ENCODE measurements at regions not wholly inside any gene's neighbourhood (a gene's known extent, or its start where the extent isn't known, plus 50 kb on each side); places are given as distances from the start of the nearest gene placed in this dataset.

- DNase-seq (no peak), ATAC-seq (ENCODE audit: low FRiP score in 2 of 2) (no peak)
- H3K4me3 ChIP-seq = no peak overlapping the region
- no peaks in the 10 kb centered on the region for H3K4me1 ChIP-seq
- no peaks in the 10 kb centered on the region for H3K36me3 ChIP-seq
- TF ChIP-seq EP300 (IDR thresholded peaks at IDR 0.05) = no peak
- no peak for TF ChIP-seq CTCF (IDR thresholded peaks at IDR 0.05)
- no peak for TF ChIP-seq POLR2A (IDR thresholded peaks at IDR 0.05)
- no peak for TF ChIP-seq POLR2AphosphoS5 (IDR thresholded peaks at IDR 0.05)
- WGBS, 2 donors = 90 to 97% methylated on average over 2 of the region's 2 CpGs
- no peak overlapping the region for H3K27ac ChIP-seq
- no peaks in the 10 kb centered on the region for H3K27me3 ChIP-seq
- H3K9me3 ChIP-seq = no peaks in the 10 kb centered on the region
Measured at GRCh38 chr11:92658733-92659132, 310.7 kb upstream of the MTNR1B start.

- WGBS, 2 donors = 76 to 82% methylated on average over 3 of the region's 3 CpGs
- Histone ChIP-seq H3K4me3 (no peak overlapping the region), H3K9me3 (no peaks in the 10 kb centered on the region), H3K27ac (no peak overlapping the region), H3K4me1 (no peaks in the 10 kb centered on the region), H3K36me3 (no peaks in the 10 kb centered on the region), H3K27me3 (no peaks in the 10 kb centered on the region)
- TF ChIP-seq EP300 (IDR thresholded peaks at IDR 0.05) (no peak), CTCF (IDR thresholded peaks at IDR 0.05) (no peak), POLR2A (IDR thresholded peaks at IDR 0.05) (no peak), POLR2AphosphoS5 (IDR thresholded peaks at IDR 0.05) (no peak)
- no peak for ATAC-seq (ENCODE audit: low FRiP score in 2 of 2)
- no peak for DNase-seq
Measured at GRCh38 chr11:92659793-92660192, 309.7 kb upstream of the MTNR1B start.

GRCh38 chr11:92662601-92663360 lies 306.7 kb upstream of the MTNR1B start:
- Histone ChIP-seq H3K9me3 (no peaks in the 10 kb centered on the region), H3K4me3 (no peak overlapping the region), H3K27ac (no peak overlapping the region), H3K4me1 (no peaks in the 10 kb centered on the region), H3K27me3 (no peaks in the 10 kb centered on the region), H3K36me3 (no peaks in the 10 kb centered on the region)
- no peak for DNase-seq
- TF ChIP-seq POLR2AphosphoS5 (IDR thresholded peaks at IDR 0.05) = no peak
- TF ChIP-seq CTCF (IDR thresholded peaks at IDR 0.05) = no peak
- no peak for TF ChIP-seq POLR2A (IDR thresholded peaks at IDR 0.05)
- TF ChIP-seq EP300 (IDR thresholded peaks at IDR 0.05) = no peak
- WGBS, 2 donors = 68 to 71% methylated on average over 6 of the region's 6 CpGs
- ATAC-seq (ENCODE audit: low FRiP score in 2 of 2) = peak in 1 of 2 donors; percentile 19

GRCh38 chr11:92663539-92663938 lies 305.9 kb upstream of the MTNR1B start:
- no peaks in the 10 kb centered on the region for H3K27me3 ChIP-seq
- H3K9me3 ChIP-seq = no peaks in the 10 kb centered on the region
- TF ChIP-seq CTCF (IDR thresholded peaks at IDR 0.05) (no peak), POLR2A (IDR thresholded peaks at IDR 0.05) (no peak), POLR2AphosphoS5 (IDR thresholded peaks at IDR 0.05) (no peak), EP300 (IDR thresholded peaks at IDR 0.05) (no peak)
- H3K4me1 ChIP-seq = no peaks in the 10 kb centered on the region
- no peak for ATAC-seq (ENCODE audit: low FRiP score in 2 of 2)
- H3K27ac ChIP-seq = no peak overlapping the region
- H3K4me3 ChIP-seq = no peak overlapping the region
- no peaks in the 10 kb centered on the region for H3K36me3 ChIP-seq
- no peak for DNase-seq
- 74 to 78% methylated on average over 2 of the region's 2 CpGs for WGBS, 2 donors

Data from upper lobe of left lung (tissue), 6 donors.